GM13976 (cell line): ENCODE measurements at regions not wholly inside any gene's neighbourhood (a gene's known extent, or its start where the extent isn't known, plus 50 kb on each side); places are given as distances from the start of the nearest gene placed in this dataset.

ENCODE experiments used
- DNase-seq: peaks from one replicate; pipeline ENCODE4 v3.0.0; 2012; ENCODE audit warnings: low spot score
- in situ Hi-C: fragments of 300-500 bp; cut with MboI; formaldehyde crosslinking; loops from one replicate; pipeline ENCODE4 v1.12.0; 2022; ENCODE audit warnings: low sequenced_read_pairs, mixed read lengths, inconsistent platforms; ENCODE audit not compliant: unreplicated experiment
- TF ChIP-seq, protein P1 (sequence below): IDR thresholded peaks from 2 replicates; pipeline ENCODE4 v1.5.1; 2012; ENCODE audit warnings: borderline replicate concordance, mild to moderate bottlenecking; ENCODE audit not compliant: insufficient read depth; ENCODE audit errors: extremely low read depth, missing control alignments, control extremely low read depth

DNA sequence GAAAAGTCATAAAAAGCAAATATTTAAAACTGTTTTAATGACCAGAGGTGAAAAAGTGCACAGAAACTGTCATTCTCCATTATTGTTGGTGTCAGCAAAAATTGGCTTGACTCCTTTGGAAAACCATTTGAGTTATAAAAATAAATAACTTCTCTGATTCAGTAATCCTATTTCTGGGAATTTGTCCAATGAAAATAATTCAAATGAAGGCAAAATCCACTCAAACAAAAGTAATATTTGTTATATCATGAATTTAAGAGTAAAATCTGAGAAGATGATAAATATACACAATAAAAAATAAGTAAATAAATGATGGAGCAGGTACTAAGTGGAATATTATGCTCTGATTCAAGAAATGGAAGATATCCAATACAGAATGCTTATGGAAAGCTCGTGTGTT lies 326.6 kb upstream of the KLF6 start:
- DNase-seq = no peak
- TF ChIP-seq, protein P1, sequence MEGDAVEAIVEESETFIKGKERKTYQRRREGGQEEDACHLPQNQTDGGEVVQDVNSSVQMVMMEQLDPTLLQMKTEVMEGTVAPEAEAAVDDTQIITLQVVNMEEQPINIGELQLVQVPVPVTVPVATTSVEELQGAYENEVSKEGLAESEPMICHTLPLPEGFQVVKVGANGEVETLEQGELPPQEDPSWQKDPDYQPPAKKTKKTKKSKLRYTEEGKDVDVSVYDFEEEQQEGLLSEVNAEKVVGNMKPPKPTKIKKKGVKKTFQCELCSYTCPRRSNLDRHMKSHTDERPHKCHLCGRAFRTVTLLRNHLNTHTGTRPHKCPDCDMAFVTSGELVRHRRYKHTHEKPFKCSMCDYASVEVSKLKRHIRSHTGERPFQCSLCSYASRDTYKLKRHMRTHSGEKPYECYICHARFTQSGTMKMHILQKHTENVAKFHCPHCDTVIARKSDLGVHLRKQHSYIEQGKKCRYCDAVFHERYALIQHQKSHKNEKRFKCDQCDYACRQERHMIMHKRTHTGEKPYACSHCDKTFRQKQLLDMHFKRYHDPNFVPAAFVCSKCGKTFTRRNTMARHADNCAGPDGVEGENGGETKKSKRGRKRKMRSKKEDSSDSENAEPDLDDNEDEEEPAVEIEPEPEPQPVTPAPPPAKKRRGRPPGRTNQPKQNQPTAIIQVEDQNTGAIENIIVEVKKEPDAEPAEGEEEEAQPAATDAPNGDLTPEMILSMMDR = no peak
- in situ Hi-C loops = no loop called here

DNA sequence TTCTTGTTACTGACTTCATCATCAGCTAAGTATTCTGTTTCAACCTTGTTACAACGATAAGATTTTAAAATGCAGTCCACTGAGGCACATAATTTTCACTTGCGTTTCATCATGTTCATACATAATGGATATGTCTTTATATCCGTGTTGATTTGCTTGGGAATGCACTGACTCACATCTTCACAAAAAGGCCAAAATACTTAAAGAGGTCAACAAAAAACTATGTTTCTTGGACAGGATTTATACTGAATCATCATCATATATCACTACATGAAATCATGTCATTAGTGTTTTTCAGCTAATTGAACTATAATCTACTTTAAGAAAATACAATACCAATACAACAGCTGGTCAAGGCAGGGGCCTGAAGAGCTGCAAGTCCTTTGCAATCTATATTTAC lies 324.5 kb upstream of the KLF6 start:
- DNase-seq = no peak
- in situ Hi-C loops = no loop called here
- TF ChIP-seq, protein P1 = no peak

DNA sequence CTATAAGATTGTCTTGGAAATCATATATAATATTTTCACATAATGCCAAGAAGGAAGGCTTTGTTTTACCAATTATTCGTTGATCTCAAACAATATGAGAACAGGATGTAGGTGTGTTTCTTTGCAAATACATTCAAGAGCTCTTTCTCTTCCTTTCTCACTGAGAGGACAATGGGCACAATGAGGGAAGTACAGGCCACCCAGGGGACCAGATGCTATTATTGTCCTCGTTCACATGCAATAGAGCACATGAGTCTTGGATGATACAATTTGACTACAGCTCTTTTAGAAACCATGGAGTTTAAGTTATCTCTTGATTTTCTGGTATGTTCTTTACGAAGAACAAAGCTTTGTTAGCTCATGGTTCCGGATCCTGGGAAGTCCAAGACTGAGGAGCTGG lies 323.7 kb upstream of the KLF6 start:
- TF ChIP-seq, protein P1 = no peak
- no peak for DNase-seq
- in situ Hi-C loops = no loop called here

DNA sequence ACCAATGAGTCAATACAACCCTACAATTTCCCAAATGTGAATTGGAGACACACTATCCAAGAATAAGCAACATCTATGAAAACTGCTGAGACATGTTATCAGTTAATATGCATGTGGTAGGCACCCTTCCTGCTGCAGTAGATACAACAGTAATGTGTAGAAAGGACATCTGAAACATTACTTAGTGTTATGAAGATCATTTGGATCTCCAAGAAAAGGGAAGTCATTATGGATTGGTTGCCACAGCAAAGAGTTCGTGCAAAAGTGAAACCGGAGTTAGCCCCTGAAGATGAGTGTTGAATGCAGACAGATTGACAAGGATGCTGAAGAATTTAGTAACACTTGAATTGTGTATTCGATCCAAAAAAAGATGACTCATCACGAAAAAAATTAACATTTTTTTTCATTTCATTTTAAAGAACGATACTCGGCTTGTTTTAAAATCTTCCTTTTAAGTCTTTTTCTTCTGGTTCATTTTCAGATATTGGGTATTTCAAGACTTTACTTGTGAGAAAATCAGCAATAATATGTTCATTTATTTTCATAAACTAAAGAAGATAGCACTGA lies 322.4 kb upstream of the KLF6 start:
- TF ChIP-seq, protein P1 = no peak
- DNase-seq = no peak
- in situ Hi-C loops = no loop called here

DNA sequence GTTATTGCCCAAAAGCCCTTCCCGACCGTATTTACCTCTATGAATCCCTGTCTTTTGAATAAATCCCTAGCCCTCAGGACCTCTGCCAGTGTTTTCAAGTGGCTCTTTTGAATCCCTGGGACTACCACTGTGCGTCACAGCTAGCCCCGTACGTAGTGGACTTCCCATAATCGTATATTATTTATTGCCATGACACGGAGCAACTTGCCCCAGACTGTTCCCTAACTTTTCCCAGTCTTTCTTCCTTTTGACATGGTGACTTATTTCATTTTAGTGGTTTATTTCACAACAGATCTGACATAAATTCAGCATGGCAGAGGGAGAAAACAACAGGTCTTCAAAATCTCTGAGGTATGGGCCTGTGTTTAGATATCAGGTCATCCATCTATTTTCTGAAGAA lies 318.6 kb upstream of the KLF6 start:
- TF ChIP-seq, protein P1 = no peak
- no peak for DNase-seq
- in situ Hi-C loops = no loop called here

DNA sequence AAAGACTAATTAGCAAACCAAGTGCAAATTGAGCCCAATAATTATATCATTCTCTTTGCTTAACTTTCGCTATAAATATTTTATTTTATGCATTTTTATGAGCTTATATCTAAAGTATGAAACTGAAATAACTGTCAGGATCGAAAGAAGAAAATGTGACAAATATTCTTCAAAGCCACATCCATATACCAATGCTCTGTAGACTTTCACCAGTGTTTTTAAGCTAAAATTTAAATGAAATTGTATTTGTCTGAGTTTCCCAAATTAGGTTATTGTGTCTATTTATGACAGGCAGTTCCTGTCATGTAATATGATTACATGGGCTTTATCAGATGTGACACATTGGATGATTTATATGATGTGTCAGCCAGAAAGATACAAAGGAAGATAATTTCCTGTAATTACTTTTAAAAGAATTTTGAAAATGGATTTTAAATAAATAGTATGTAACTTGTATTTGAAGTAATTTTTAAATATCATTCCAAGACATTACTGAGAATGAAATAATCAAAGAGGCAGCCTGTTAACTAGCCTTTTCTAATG lies 317.9 kb upstream of the KLF6 start:
- in situ Hi-C loops = no loop called here
- no peak for DNase-seq
- TF ChIP-seq, protein P1 = no peak
